GM19035 (cell line): ENCODE measurements at regions not wholly inside any gene's neighbourhood (a gene's known extent, or its start where the extent isn't known, plus 50 kb on each side); places are given as distances from the start of the nearest gene placed in this dataset.
"Not testable (repeated sequence)": the region's sequence is repeated elsewhere in the genome, so short reads cannot be mapped to it uniquely, and the experiment has no call there.

Source experiments
- ATAC-seq: cut with Tn5 transposase; IDR thresholded peaks from one replicate; pipeline ENCODE4 v1.9.1; 2021; ENCODE audit not compliant: unreplicated experiment

DNA sequence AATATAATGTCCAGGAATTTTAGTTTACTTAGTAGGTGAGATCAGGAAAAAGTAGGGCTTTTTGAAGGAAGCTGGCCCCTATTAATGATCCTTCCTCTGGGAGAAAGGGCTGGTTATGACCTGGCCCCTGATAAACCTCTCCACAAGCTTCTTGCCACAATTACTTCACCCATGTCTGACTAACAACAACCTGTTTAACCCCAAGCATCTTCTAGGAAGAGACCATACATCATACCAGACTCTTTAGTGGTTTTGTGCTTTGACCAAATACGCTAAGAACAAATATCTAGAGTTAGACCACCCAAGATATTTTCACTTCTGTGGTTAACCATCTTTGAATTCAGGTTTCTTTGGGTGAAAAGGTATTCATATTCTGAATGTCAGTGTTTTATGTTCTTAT is 174.0 kb upstream of the SLC27A6 start:
- no peak for ATAC-seq

DNA sequence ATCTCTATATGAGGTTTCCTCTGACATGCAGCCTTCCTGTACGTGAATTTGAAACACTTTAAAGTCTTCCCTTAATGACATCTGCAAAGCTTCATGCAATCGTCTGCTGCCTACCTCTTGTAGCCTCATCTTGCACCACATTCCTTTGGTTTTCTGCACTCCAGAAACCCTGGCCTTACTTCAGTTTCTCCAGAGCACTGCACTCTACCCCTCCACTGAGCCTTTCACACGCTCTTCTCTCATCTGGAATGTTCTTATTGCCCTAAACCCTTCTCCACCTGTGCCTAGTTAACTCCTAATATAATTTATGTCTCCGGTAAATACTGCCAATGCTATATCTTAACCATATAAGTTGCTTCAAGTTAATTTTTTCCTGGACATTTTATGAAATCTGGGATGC is 168.8 kb upstream of the SLC27A6 start:
- ATAC-seq: no peak

GRCh38 chr5:128798871-128799270 is 166.4 kb upstream of the SLC27A6 start:
- ATAC-seq: no peak

GRCh38 chr5:128799945-128800344 is 165.3 kb upstream of the SLC27A6 start:
- ATAC-seq: no peak

- ATAC-seq: no peak
Observed at GRCh38 chr5:128800377-128800776, 164.9 kb upstream of the SLC27A6 start.

DNA sequence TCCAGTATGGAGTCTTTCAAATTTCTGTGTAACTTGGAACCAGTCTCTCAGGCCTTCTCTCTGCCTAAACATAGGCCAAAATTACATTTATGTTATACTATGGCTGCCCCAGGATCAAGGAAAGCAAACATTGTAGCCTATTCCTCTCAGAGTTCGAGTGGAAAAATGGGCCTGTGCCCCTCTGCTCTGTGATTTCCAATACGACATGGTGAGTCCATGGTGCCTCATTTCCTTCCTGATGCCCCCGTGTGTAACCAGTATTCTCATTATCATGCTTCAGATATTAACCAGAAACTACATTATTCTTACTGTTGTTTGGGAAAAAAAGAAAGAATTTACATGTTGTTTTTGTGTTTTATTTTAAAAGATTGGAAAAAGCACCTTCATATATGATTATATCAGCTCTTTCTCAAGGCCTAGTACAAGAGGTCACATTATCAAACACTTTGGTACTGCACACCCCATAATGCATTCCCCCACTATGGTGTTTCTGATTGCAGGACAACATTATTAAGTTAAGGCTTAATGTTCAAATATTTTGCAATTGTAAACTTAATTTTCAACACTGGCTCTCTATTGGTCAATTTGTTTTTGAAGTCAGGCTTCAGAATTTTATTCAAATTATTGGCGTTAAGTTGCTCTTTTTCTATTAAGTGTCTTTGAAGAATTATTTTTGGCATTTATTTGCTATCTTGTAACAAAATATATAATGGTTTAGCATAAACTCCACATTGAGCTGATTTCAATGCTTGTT is 151.8 kb upstream of the SLC27A6 start:
- ATAC-seq: no peak

DNA sequence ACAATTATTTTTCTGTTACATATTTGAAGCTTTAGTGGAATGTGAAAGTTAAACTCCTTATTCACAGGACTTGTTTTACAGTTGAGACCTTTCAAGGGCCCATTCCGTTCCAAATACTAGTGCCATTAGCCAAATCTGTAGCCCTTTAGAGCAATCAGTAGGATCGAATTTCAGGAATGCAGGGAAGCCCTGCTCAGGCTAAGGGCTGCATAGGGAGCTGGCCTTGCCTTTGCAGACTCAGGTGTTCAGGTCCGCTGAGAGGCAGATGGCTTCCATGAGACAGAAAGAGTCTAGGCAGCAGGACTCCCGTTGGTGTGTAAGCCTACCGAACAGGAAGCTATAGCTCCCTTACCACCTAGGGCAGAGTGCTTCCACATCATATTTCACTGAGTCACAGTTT is 150.1 kb upstream of the SLC27A6 start:
- ATAC-seq: no peak

DNA sequence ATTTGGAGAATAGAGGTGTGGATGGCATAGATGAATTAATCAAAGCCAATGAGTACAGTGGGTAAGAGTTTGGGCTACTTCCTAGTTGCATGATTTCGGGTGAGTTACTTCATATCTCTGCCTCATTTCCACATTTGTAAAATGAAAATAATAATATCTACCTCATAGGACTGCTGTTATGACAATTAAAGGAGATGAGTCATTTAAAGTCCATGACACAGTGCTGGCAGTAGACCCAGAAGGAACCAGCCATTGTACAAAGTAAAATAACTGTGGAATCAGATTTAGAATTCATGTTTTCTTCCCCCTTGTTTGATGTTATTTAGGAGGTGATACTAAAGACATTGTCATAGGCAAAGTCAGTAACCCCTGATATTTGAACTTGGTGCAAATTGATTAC is 139.5 kb upstream of the SLC27A6 start:
- no peak for ATAC-seq

GRCh38 chr5:128826275-128826674 is 139.0 kb upstream of the SLC27A6 start:
- ATAC-seq: no peak

GRCh38 chr5:128836571-128836970 is 128.7 kb upstream of the SLC27A6 start:
- no peak for ATAC-seq

DNA sequence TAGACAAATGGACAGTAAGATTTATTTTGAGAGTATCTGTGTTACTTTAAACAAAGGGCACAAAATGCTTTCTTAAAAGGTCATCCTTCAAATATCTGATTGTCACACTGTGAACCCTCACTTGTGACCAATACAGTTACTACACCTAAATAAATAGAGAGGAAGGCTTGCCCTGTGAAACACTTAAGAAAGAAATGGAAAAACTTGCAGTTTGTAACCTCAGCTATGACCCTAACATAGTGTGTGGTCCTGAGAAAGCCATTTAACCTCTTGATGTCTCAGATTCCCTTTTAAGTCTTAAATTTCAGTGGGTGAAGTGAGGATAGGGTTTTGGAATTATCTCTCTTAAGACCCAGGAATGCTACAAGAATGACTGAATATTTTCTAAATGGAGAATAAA is 126.7 kb upstream of the SLC27A6 start:
- ATAC-seq: no peak

DNA sequence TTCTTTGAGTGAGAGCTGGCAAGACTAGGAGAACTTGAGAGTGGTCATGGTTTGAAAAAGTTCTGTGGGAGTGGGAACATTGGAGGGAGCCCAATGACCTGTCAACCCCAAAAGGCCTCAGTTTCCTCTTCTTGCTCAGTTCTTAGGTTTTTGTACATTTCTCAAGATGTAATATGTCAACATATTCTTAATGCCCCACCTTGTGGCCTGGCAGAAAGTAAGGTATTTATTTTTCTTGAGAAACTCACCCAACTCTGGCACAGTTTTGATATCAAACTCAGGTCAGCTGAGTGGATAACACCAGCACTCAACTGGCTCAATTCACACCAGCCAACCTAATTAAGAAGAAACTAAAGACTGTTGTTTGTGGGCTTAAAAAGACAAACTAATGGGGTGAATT is 123.0 kb upstream of the SLC27A6 start:
- no peak for ATAC-seq

GRCh38 chr5:128844354-128844923 is 120.8 kb upstream of the SLC27A6 start:
- no peak for ATAC-seq

DNA sequence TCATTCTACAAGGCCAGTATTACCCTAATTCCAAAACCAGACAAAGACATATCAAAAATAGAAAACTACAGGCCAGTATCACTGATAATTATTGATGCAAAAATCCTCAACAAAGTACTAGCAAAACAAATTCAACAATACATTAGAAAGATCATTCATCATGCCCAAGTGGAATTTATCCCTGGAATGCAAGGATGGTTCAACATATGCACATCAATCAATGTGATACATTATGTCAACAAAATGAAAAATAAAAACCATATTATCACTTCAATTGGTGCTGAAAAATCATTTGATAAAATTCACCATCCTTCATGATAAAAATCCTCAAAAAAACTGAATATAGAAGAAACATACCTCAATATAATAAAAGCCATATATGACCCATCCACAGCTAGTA is 115.2 kb upstream of the SLC27A6 start:
- no peak for ATAC-seq

DNA sequence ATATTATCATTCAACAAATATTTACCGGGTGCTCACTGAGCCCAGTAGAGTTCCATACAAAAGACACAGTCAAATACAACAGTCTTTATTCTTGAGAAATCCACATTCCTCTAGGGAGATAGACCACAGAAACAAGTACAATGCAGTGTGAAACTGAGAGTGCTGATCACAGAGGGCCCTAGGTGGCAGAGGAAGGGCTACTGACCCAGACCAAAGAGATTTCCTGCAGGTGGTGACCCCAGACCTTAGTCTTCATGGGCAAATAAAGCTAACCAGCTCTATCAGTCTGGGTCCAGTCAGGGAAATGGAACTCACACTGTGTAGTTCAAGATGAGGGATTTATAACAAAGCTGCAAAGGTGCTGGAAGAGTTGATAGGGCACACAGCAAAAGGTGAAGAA is 110.4 kb upstream of the SLC27A6 start:
- ATAC-seq: no peak

GRCh38 chr5:128857076-128857677 is 108.1 kb upstream of the SLC27A6 start:
- ATAC-seq: no peak

DNA sequence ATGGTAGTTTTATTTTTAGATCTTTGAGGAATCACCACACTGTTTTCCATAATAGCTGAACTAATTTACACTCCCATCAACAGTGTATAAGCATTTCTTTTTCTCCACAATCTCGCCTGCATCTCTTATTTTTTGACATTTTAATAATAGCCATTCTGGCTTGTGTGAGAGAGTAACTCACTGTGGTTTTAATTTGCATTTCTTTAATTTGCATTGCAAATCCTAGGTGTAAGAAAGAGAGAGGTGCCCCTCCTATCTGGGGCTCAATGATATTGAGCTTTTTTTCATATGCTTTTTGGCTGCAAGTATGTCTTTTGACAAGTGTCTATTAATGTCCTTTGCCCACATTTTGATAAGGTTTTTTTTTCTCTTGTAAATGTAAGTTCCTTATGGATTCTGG is 106.3 kb upstream of the SLC27A6 start:
- ATAC-seq: no peak

DNA sequence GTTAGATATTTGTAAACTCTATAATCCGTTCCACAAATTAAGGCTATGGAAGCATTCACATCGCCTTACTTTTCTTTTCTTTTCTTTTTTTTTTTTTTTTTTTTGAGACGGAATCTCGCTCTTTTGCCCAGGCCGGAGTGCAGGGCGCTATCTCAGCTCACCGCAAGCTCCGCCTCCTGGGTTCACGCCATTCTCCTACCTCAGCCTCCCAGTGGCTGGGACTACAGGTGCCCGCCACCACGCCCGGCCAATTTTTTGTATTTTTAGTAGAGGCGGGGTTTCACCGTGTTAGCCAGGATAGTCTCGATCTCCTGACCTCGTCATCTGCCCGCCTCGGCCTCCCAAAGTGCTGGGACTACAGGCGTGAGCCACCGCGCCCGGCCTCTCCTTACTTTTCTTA is 104.1 kb upstream of the SLC27A6 start:
- not testable (repeated sequence) for ATAC-seq

DNA sequence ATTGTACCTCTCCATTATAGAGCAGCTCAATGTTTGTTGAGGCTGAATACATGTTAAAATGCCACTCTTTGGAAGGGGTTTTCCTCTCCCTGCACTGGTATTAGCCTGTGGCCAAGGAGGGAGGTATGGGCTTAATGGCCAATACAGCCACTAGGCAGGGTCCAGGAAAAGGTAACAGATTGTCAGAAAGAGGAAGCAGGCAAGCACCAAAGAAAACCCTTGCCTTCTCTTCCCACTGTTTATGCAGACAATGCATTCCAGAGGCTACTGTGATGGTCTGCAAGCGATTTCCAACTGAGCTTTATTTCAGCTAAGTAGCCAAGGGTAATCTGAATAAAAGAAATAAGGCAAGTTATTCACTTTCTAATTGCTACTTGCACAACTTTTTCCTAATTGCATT is 95.3 kb upstream of the SLC27A6 start:
- no peak for ATAC-seq

GRCh38 chr5:128870373-128870772 is 94.9 kb upstream of the SLC27A6 start:
- ATAC-seq: no peak

GRCh38 chr5:128870923-128871322 is 94.4 kb upstream of the SLC27A6 start:
- no peak for ATAC-seq

GRCh38 chr5:128876569-128877382 is 88.5 kb upstream of the SLC27A6 start:
- ATAC-seq: no peak
